NCI-H774 (cell line): ENCODE measurements at regions not wholly inside any gene's neighbourhood (a gene's known extent, or its start where the extent isn't known, plus 50 kb on each side); places are given as distances from the start of the nearest gene placed in this dataset.

Experiments used
- DNase-seq: peaks from one replicate; lab custom pipeline; 2025; lab: John Stamatoyannopoulos, UW

DNA sequence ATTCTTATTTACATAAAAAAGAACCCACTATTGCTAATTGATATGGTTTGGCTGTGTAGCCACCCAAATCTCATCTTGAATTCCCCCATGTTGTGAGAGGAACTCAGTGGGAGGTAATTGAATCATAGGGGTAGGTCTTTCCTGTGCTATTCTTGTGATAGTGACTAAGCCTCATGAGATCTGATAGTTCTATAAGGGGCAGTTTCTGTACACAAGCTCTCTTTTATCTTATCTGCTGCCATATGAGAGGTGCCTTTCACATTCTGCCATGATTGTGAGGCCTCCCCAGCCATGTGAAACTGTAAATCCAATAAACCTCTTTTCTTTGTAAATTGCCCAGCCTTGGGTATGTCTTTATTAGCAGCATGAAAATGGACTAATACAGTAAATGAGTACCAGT is 58.2 kb upstream of the PRR16 start:
- DNase-seq: no peak

DNA sequence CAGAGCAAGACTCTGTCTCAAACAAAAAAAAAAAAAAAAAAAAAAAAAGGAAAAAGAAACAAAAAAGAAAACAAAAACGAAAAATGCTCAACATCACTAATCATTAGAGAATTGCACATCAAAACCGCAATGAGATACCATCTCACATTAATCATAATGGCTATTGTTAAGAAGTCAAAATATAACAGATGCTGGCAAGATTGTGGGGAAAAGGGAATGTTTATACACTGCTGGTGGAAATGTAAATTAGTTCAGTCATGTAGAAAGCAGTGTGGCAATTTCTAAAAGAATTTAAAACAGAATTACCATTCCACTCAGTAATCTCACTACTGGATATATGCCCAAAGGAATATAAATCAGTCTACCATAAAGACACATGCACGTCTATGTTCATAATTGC is 50.4 kb upstream of the PRR16 start:
- no peak for DNase-seq
